Activated T-cell treated with anti-CD3 and anti-CD28 coated beads, Interleukin-2, amount 50 U/mL, for 1 hour (primary cell): ENCODE measurements at regions not wholly inside any gene's neighbourhood (a gene's known extent, or its start where the extent isn't known, plus 50 kb on each side); places are given as distances from the start of the nearest gene placed in this dataset.

ENCODE experiments used
- DNase-seq: peaks from one replicate; pipeline ENCODE4 v3.0.0-alpha.2; 2020

DNA sequence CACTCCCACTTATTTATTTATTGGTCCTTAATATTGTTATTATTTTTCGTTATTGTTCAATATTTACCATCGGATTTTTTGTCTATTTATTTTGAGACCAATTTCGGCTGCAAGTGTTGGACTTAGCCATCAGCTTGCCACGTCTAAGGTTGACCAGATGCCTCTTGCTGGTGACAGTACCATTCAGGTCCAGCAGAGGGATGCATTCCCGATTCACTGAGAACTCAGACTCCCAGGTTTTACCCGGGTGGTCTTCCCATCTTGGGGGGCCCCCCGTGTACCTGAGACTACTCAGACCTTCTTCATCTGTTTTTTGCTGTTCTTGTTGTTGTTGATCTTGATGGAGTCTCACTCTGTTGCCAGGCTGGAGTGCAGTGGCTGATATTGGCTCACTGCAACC is 1435.2 kb downstream of the UQCRFS1 start:
- no peak for DNase-seq

DNA sequence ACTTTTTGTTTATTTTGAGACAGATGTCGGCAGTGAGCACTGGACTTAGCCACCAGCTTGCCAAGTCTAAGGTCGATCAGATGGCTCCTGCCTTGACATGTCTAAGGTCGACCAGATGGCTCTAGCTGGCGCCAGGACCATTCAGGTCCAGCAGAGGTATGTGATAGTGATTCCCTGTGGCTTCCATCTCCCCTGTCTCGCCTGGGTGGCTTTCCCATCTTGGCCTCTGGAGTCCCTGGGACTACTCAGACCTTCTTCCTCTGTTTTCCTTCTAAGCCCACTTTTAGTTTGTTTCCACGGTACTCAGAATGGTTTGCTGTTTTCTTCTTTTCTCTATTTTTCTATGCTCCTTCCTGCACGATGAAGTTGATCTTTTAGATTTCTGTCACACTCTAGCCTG is 1435.7 kb downstream of the UQCRFS1 start:
- DNase-seq, result no peak

DNA sequence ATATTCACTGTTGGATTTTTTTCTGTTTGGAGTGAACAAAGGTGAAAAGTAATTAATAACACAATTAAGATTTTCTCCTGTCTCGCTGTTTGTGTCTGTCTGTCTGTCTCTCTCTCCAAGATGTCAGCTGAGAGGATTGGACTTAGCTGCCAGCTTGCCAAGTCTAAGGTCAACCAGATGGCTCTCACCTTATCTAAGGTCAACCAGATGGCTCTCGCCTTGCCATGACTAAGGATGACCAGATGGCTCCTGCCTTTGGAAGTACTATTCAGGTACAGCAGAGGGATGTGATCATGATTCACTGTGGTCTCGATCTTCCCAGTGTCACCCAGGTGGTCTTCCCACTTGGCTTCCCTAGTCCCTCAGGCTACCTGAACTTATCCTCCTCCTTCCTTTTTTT is 1436.4 kb downstream of the UQCRFS1 start:
- no peak for DNase-seq

DNA sequence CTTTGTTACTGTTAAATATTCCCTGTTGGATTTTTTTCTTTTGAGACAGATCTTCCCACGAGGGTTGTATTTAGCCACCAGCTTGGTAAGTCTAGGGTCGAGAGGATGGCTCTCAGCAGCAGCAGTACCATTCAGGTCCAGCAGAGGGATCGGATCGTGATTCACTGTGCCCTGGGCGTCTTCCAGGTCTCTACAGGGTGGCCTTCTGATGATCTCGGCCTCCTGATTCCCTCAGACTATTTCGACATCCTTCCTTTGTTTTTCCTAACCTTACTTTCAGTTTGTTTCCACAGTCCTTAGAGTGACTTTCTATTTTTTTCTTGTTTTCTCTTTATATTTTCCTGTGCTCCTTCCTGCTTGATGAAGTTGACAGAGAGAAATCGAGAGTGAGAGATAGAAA is 1436.9 kb downstream of the UQCRFS1 start:
- DNase-seq, result no peak

DNA sequence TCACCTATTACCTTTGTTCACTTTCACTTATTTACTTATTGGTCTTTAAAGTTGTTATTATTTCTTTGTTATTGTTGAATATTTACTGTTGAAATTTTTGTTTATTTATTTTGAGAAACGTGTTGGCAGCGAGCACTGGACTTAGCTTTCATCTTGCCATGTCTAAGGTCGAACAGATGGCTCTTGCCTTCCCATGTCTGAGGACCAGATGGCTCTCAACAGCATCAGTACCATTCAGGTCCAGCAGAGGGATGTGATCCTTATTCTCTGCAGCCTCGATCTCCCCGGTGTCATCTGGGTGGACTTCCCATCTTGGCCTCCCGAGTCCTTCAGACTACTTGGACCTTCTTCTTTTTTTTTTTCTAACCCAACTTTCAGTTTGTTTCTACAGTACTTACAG is 1437.6 kb downstream of the UQCRFS1 start:
- no peak for DNase-seq

DNA sequence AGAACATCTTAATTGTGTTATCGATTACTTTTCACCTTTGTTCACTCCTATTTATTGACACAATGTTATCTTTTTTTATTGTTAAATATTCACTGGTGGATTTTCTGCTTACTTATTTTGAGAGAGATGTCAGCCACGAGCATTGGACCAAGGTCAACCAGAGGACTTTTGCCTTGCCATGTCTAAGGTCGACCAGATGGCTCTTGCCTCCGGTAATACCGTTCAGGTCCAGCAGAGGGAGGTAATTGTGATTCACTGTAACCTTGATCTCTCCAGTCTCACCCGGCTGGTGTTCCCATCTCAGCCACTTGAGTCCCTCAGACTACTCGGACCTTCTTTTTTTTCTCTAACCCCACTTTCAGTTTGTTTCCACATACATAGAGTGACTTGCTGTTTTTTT is 1438.1 kb downstream of the UQCRFS1 start:
- no peak for DNase-seq

DNA sequence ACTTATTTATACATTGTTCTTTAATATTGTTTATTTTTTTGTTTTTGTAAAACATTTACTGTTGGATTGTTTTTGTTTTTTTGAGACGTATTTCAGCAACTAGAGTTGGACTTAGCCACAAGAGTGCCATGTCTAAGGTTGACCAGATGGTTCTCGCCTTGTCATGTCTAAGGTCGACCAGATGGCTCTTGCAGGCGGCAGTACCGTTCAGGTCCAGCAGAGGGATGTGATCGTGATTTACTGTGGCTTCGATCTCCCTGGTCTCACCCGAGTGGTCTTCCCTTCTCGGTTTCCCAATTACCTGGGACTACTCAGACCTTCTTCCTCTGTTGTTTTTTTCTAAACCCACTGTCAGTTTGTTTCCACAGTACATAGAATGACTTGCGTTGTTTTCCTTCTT is 1438.6 kb downstream of the UQCRFS1 start:
- DNase-seq, result no peak

DNA sequence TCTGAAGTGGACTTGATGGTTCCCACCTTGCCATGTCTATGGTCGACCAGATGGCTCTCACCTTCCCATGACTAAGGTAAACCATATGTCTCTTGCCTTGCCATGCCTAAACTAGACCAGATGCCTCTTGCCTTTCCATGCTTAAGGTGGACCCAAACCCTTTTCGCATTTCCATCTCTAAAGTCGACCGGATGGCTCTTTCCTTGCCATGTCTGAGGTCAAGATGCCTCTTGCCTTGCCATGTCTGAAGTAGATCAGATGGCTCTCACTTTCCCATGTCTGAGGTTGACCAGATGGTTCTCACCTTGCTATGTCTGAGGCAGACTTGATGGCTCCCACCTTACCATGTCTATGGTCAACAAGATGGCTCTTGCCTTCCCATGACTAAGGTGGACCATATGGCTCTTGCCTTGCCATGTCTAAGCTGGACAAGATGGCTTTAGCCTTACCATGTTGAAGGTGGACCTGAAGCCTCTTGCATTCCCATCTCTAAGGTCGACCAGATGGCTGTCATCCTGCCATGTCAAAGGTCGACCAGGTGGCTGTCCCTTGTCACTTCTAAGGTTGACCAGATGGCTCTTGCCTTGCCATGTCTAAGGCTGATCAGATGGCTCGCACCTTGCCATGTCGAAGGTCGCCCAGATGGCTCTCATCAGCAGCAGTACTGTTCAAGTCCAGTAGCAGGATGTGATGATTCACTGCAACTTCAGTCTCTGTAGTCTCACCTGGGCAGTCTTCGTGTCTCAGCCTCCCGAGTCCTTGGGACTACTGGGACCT is 1439.4 kb downstream of the UQCRFS1 start:
- no peak for DNase-seq

DNA sequence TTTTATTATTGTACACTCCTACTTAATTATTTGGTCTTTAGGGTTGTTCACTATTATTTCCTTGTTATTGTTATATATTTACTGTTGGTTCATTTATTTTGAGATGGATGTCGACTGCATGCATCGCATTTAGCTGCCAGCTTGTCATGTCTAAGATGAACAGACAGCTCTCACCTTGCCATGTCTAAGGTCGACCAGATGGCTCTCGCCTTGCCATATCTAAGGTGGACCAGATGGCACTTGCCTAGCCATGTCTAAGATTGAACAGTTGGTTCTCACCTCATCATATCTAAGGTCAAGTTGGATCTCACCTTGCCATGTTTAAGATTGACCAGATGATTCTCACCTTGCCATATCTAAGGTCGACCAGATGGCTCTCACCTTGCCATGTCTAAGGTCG is 1440.9 kb downstream of the UQCRFS1 start:
- no peak for DNase-seq

DNA sequence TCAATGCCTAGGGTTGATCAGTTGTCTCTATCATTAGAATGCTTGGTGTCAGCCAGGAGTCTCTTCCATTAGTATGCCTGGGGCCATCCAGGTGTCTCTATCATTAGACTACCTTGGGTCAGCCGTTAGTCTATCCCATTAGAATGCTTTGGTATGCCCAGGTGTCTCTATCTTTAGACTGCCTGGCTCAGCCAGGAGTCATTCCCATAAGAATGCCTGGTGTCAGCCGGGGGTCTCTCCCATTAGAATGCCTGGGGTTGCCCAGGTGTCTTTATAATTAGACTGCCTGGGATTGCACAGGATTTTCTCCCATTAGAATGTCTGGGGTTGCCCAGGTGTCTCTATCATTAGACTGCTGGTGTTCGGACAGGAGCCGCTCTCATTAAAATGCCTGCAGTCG is 1442.9 kb downstream of the UQCRFS1 start:
- no peak for DNase-seq

DNA sequence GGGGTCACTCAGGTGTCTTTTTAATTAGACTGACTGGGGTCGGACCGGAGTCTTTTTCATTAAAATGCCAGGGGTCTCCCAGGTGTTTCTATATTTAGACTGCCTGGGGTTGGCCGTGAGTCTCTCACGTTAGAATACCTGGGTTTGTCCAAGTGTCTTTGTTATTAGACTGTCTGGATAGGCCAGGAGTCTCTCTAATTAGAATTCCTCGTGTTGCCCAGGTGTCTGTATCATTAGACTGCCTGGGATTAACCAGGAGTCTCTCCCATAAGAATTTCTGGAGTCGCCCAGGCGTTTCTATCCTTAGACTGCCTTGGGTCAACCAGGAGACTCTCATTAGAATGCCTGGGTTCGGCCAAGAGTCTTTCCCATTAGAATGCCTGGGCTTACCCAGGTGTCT is 1445.7 kb downstream of the UQCRFS1 start:
- no peak for DNase-seq

DNA sequence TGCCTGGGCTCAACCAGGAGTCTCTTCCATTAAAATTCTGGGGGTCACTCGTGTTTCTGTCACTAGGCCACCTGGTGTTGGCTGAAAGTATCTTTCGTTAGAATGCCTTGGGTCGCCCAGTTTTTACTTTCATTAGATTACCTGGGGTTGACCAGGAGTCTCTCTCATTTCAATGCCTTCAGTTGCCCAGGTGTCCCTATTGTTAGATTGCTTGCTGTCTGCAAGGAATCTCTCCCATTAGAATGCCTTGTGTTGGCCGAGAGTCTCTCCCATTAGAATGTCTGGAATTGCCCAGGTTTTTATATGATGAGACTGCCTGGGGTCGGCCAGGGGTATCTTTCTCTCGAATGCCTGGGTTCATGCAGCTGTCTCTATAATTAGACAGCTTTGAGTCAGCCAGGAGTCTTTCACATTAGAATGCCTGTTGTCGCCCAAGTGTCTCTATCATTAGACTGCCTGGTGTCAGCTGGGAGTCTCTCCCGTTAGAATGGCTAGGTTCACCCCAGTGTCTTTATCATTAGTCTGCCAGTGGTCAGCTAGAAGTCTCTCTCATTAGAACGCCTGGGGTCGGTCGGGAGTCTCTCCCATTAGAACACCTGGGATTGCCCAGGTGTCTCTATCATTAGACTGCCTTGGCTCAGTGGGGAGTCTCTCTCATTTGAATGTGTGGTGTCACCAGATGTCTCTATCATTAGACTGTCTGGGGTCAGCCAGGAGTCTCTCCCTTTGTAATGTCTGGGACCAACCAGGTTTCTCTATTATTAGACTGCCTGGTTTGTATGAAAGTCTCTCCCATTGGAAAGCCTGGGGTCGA is 1446.8 kb downstream of the UQCRFS1 start:
- DNase-seq, result no peak

DNA sequence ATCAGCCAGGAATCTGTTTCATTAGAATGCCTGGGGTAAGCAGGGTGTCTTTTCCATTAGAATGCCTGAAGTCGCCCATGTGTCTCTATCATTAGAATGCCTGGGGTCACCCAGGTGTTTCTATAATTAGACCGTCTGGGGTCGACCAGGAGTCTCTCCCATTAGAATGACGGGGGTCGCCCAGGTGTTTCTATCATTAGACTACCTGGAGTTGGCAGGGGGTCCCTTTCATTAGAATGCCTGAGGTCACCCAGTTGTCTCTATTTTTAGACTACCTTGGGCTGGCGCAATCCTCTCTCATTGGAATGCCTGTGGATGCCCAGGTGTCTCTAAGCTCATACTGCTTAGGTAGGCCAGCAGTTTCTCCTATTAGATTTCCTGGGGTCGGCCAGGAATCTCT is 1447.6 kb downstream of the UQCRFS1 start:
- DNase-seq, result no peak

DNA sequence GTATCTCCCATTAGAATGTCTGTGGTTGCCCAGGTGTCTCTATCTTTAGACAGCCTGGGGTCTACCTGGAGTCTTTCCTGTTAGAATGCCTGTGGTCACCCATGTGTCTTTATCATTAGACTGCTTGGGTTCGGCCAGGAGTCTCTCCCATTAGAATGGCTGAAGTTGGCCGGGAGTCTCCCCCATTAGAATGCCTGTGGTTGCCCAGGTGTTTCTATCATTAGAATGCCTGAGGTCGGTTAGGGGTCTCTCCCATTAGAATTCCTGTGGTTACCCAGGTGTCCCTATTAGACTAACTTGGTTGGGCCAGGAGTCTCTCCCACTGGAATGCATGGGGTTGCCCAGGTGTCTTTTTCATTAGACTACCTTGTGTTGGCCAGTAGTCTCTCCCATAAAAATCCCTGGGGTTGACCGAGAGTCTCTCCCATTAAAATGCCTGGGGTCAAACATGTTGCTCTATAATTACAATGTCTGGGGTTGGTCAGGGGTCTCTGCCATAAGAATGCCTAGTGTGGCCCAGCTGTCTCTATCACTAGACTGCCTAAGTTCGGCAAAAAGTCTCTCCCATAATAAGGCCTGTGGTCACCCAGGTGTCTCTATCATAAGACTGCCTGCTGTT is 1448.7 kb downstream of the UQCRFS1 start:
- DNase-seq, result no peak

DNA sequence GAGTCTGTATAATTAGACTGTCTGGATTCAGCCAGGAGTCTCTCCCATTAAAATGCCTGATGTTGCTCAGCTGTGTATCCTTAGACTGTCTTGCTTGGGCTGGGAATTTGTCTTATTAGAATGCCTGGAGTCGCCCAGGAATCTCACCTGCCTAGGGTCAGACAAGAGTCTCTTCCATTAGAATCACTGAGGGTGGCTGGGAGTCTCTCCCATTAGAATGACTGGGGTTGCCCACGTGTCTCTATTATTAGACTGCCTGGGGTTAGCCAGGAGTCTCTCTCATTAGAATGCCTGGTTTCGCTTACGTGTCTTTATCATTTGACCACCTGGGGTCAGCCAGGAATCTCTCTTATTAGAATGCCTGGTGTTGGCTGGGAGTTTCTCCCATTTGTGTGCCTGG is 1450.0 kb downstream of the UQCRFS1 start:
- DNase-seq, result no peak

DNA sequence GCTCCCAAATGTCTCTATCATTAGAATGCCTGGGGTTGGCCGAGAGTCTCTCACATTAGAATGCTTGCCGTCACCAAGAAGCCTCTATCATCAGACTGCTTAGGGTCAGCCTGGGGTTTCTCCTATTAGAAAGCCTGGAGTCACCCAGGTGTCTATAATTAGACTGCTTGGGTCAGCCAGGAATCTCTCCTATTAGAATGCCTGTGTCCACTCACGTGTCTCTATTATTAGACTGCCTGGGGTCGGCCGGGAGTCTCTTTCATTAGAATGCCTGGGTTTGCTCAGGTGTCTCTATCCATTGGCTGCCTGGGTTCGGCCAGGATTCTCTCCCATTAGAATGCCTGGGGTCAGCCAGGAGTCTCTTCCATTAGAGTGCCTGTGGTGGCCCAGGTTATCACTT is 1453.1 kb downstream of the UQCRFS1 start:
- no peak for DNase-seq

DNA sequence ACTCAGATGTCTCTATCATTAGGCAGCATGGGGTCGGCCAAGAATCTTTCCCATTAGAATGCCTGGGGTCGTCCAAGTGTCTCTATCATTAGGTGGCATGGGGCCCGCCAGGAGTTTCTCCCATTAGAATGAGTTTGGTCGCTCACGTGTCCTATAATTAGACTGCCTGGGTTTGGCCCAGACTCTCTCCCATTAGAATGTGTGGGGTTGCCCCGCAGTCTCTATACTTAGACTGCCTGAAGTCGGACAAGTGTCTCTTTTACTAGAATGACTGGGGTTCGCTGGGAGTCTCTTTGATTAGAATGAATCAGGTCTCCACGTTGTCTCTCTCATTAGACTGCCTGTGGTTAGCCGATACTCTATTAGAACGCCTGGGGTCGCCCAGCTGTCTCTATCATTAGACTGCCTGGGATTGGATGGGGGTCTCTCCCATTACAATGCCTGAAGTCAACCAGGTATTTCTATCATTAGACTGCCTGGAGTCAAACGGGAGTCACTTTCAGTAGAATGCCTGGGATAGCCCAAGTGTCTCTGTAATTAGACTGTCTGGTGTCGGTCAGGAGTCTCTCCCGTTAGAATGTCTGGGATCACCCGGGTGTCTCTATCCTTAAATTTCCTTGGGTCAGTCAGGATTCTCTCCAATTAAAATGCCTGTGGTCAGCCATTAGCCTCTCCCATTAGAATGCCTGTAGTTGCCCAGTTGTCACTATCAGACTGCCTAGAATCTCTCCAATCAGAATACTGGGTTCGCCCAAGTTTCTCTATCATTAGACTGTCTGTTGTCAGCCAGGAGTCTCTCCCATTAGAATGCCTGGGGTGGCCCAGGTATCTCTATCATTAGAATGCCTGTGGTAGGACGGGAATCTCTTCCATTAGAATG is 1454.1 kb downstream of the UQCRFS1 start:
- DNase-seq, result no peak

DNA sequence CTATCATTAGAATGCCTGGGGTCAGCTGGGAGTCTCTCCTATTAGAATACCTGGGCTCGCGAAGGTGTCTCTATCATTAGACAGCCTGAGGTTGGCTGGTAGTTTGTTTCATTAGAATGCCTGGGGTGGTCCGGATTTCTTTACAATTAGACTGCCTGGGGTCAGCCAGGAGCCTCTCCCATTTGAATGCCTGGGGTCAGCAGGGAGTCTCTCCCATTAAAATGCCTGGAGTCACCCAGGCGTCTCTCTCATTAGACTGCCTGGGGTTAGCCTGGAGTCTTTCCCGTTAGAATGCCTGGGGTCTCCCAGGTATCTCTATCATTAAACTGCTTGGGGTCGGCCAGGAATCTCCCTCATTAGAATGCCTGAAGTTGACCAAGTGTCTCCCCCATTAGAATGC is 1458.3 kb downstream of the UQCRFS1 start:
- DNase-seq, result no peak

DNA sequence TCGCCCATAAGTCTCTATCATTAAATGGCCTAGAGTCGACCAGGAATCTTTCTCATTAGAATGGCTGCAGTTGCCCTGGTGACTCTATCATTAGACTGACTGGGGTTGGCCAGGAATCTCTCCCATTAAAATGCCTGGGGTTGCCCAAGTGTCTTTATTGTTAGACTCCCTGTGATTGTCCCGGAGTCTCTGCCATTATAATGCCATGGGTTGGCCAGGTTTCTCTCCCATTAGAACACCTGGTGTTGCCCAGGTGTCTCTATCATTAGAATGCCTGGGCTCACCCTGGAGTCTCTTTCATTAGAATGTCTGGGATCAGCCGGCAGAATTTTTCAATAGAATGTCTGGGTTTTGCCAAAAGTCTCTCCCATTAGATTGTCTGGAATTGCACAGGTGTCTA is 1459.3 kb downstream of the UQCRFS1 start:
- no peak for DNase-seq

DNA sequence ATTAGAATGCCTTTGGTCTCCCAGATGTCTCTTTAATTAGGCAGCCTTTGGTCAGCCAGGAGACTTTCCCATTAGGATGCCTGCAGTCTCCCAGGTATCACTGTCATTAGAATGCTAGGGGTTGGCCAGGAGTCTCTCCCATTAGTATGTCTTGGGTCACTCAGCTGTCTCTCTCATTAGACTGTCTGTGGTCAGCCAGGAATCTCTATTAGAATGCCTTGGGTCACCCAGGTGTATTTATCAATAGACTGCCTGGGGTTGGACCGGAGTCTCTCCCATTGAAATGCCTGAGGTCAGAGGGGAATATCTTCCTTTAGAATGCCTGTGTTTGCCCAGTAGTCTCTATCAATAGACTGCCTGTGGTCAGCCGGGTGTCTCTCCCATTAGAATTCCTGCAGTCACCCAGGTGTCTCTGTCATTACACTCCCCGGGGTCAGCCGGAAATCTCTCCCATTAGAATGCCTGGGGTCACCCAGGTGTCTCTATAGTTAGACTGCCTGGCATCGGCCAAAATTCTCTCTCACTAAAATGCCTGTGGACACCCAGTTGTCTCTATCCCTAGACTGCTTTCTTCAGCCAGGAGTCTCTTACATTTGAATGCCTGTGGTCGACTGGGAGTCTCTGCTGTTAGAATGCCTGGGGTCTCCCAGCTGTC is 1460.3 kb downstream of the UQCRFS1 start:
- DNase-seq, result no peak

DNA sequence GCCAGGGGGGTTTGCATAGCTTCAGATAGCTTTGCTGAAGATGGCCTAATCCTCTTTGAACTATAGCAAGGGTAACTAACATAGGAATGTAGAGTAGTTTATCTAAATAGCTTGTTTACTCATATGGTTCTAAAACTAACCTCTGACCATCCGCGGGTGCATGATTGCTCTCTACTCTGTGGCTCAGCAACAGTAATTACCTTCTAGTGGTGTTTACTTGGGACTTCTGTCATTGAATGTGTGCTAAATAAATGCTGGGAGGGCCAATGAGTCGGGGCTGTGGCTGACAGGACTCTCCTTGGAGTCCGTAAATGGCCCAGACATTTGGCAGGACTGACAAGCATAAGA is 1461.9 kb downstream of the UQCRFS1 start:
- no peak for DNase-seq

DNA sequence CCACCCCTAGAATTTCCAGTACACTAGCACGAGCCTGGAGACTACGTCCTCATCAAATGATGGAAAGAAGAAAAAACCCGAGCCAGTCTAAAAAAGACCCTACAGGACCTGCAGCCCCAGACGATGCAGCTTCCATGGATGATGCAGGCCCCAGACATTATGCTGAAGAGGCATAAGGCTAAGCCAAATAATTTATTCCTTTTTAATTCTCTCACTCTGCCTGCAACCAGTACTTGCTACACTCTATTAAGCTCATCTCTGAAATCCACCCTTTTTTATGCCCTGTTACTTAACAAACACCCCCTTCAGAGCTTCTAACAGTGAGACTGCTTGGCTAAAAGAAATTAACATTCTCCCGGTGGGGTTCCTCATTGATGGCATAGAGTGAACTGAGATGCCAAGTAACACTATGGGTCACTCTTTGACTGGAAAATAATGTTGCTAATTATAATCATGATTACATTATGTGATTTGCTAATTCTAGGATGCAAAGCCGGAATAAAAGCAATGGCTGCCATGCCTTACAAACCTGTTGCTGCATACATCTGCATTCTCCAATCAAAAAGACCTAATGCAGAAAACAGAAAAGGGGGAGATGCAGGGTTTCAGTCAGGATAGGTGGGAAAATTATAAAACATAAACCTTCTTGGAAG is 1462.4 kb downstream of the UQCRFS1 start:
- no peak for DNase-seq
